Stimulated activated CD8-positive, alpha-beta memory T cell treated with anti-CD3 and anti-CD28 coated beads, Interleukin-7, amount 100 ng/mL, for 1 hour (primary cell): ENCODE measurements at regions not wholly inside any gene's neighbourhood (a gene's known extent, or its start where the extent isn't known, plus 50 kb on each side); places are given as distances from the start of the nearest gene placed in this dataset.

Experiments used
- DNase-seq, 2 donors: peaks; one replicate each; pipeline ENCODE4 v3.0.0-alpha.2; 2020; ENCODE audit warnings: low read depth in 2 of 2

- DNase-seq, result no peak
Observed at GRCh38 chr2:196530910-196531309, 108.6 kb upstream of the CCDC150 start.

- no peak for DNase-seq
Observed at GRCh38 chr2:196533772-196534397, 105.6 kb upstream of the CCDC150 start.

- DNase-seq, result no peak
Observed at GRCh38 chr2:196534495-196534894, 105.0 kb upstream of the CCDC150 start.

- DNase-seq, result no peak
Observed at GRCh38 chr2:196535061-196535460, 104.5 kb upstream of the CCDC150 start.

- no peak for DNase-seq
Observed at GRCh38 chr2:196535742-196536141, 103.8 kb upstream of the CCDC150 start.

GRCh38 chr2:196537311-196537710, 102.2 kb upstream of the CCDC150 start:
- DNase-seq, result no peak

- no peak for DNase-seq
Observed at GRCh38 chr2:196538189-196538588, 101.3 kb upstream of the CCDC150 start.

GRCh38 chr2:196538646-196539045, 100.9 kb upstream of the CCDC150 start:
- no peak for DNase-seq

GRCh38 chr2:196544906-196545433, 94.5 kb upstream of the CCDC150 start:
- no peak for DNase-seq

GRCh38 chr2:196546151-196546919, 93.2 kb upstream of the CCDC150 start:
- DNase-seq, result no peak

- no peak for DNase-seq
Observed at GRCh38 chr2:196549052-196549451, 90.5 kb upstream of the CCDC150 start.

GRCh38 chr2:196551014-196551413, 88.5 kb upstream of the CCDC150 start:
- no peak for DNase-seq

- no peak for DNase-seq
Observed at GRCh38 chr2:196555161-196555560, 84.4 kb upstream of the CCDC150 start.

- DNase-seq, result no peak
Observed at GRCh38 chr2:196555726-196556125, 83.8 kb upstream of the CCDC150 start.

GRCh38 chr2:196558497-196558896, 81.0 kb upstream of the CCDC150 start:
- DNase-seq, result no peak

- no peak for DNase-seq
Observed at GRCh38 chr2:196563876-196564275, 75.6 kb upstream of the CCDC150 start.

- DNase-seq, result no peak
Observed at GRCh38 chr2:196565106-196565765, 74.3 kb upstream of the CCDC150 start.

GRCh38 chr2:196565982-196566381, 73.5 kb upstream of the CCDC150 start:
- no peak for DNase-seq

GRCh38 chr2:196566961-196567666, 72.4 kb upstream of the CCDC150 start:
- DNase-seq, result no peak

- DNase-seq, result no peak
Observed at GRCh38 chr2:196568506-196568905, 71.0 kb upstream of the CCDC150 start.

- DNase-seq, result no peak
Observed at GRCh38 chr2:196584903-196585302, 54.6 kb upstream of the CCDC150 start.

GRCh38 chr2:196586511-196586991, 53.0 kb upstream of the CCDC150 start:
- no peak for DNase-seq
